DOHH2 (cell line): ENCODE measurements at regions not wholly inside any gene's neighbourhood (a gene's known extent, or its start where the extent isn't known, plus 50 kb on each side); places are given as distances from the start of the nearest gene placed in this dataset.

Source experiments
- H3F3A ChIP-seq: fragments of 200-600 bp; sonication (generic), shearing (Covaris generic); 2 replicates; pipeline ENCODE4 v1.6.0; 2016; ENCODE audit warnings: antibody characterized with exemption, mild to moderate bottlenecking; ENCODE audit not compliant: control insufficient read depth, insufficient read depth
- H3K27ac ChIP-seq: fragments of 200-600 bp; sonication (generic); 2 replicates; pipeline ENCODE4 v1.5.1; 2014; ENCODE audit warnings: low read depth, mild to moderate bottlenecking, low read length, moderate library complexity
- H3K27me3 ChIP-seq: fragments of 200-600 bp; sonication (generic); 2 replicates; pipeline ENCODE4 v1.6.1; 2014; ENCODE audit warnings: mild to moderate bottlenecking, low read length, mixed read lengths; ENCODE audit not compliant: control insufficient read depth
- H3K36me3 ChIP-seq: fragments of 200-600 bp; sonication (generic); 2 replicates; pipeline ENCODE4 v1.6.1; 2014; ENCODE audit warnings: mild to moderate bottlenecking, low read length, moderate library complexity, mixed read lengths; ENCODE audit not compliant: control insufficient read depth
- H3K4me1 ChIP-seq: fragments of 200-600 bp; sonication (generic); 2 replicates; pipeline ENCODE4 v1.6.1; 2014; ENCODE audit warnings: mild to moderate bottlenecking, low read length, mixed read lengths; ENCODE audit not compliant: control insufficient read depth
- H3K4me2 ChIP-seq: fragments of 200-600 bp; sonication (generic); 2 replicates; pipeline ENCODE4 v1.6.0; 2014; ENCODE audit warnings: mild to moderate bottlenecking, low read length, moderate library complexity
- H3K4me3 ChIP-seq: fragments of 200-600 bp; sonication (generic); 2 replicates; pipeline ENCODE4 v1.5.1; 2014; ENCODE audit warnings: mild to moderate bottlenecking, low read length, mixed read lengths
- H3K79me2 ChIP-seq: fragments of 200-600 bp; sonication (generic); 2 replicates; pipeline ENCODE4 v1.6.1; 2014; ENCODE audit warnings: mild to moderate bottlenecking, low read length, mixed read lengths; ENCODE audit not compliant: control insufficient read depth
- H3K9me2 ChIP-seq: fragments of 200-600 bp; sonication (generic); replicated peaks from 2 replicates; pipeline ENCODE4 v1.6.1; 2014; ENCODE audit warnings: mild to moderate bottlenecking, low read length, mixed read lengths; ENCODE audit not compliant: control insufficient read depth
- H3K9me3 ChIP-seq: fragments of 200-600 bp; sonication (generic); 2 replicates; pipeline ENCODE4 v1.6.1; 2014; ENCODE audit warnings: antibody characterized with exemption, low read length, mixed read lengths; ENCODE audit not compliant: control insufficient read depth, insufficient read depth
- H4K20me1 ChIP-seq: fragments of 200-600 bp; sonication (generic); 2 replicates; pipeline ENCODE4 v1.6.0; 2014; ENCODE audit warnings: low read depth, mild to moderate bottlenecking, antibody characterized with exemption, low read length, moderate library complexity; ENCODE audit not compliant: control insufficient read depth, insufficient read depth
- EZH2phosphoT487 ChIP-seq: fragments of 200-600 bp; sonication (generic); IDR thresholded peaks from 2 replicates; pipeline ENCODE4 v1.6.1; 2017; ENCODE audit warnings: borderline replicate concordance, mild to moderate bottlenecking, antibody characterized with exemption, low read length, moderate library complexity, mixed read lengths
- TF ChIP-seq, protein P1 (sequence below): fragments of 200-600 bp; sonication (generic); IDR thresholded peaks from one replicate; pipeline ENCODE4 v1.5.1; 2014; ENCODE audit warnings: antibody characterized with exemption, mild to moderate bottlenecking, low read depth, low read length; ENCODE audit not compliant: poor library complexity, severe bottlenecking

DNA sequence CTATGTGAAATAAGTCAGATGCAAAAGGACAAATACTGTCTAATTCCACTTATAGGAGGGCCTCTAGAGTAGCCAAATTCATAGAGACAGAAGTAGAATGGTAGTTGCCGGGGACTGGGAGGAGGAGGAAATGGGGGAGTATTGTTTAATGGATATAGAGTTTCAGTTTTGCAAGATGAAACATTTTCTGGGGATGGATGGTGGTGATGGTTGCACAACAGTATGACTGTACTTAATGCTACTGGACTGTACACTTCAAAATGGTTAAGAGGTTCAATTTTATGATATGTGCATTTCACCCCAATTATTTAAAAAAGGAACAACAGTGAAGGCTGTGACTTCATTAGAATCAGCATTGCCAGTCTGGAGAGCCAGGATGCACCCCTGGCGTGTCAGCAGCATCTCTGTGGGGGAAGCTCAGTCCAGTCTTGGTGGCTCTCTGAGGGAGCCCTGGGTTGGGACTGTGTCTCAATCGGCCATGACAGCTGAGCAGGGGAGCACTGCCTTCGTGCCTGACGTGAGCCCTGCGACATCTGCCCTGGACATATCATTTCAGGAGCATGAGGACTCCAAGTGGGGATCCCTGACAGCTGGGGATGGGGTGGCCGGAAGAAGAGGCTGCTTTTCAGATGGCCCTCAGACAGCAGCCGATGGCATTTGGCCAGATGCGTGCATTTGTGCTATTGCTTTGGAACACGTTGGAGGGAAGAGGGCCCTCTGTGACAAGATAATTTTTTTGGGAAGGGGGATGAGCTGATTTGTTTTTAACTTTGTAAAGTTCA, 130.8 kb upstream of the STC2 start:
- Histone ChIP-seq H4K20me1 (no peaks in the 10 kb centered on the region), H3K9me2 (no peaks in the 10 kb centered on the region), H3K27ac (no peak overlapping the region), H3K27me3 (no peaks in the 10 kb centered on the region), H3K4me1 (no peaks in the 10 kb centered on the region), H3K4me2 (no peak overlapping the region), H3K9me3 (no peaks in the 10 kb centered on the region), H3K79me2 (no peaks in the 10 kb centered on the region), H3F3A (no peaks in the 10 kb centered on the region), H3K36me3 (no peaks in the 10 kb centered on the region), H3K4me3 (no peak overlapping the region)
- no peak for TF ChIP-seq EZH2phosphoT487
- TF ChIP-seq, protein P1, sequence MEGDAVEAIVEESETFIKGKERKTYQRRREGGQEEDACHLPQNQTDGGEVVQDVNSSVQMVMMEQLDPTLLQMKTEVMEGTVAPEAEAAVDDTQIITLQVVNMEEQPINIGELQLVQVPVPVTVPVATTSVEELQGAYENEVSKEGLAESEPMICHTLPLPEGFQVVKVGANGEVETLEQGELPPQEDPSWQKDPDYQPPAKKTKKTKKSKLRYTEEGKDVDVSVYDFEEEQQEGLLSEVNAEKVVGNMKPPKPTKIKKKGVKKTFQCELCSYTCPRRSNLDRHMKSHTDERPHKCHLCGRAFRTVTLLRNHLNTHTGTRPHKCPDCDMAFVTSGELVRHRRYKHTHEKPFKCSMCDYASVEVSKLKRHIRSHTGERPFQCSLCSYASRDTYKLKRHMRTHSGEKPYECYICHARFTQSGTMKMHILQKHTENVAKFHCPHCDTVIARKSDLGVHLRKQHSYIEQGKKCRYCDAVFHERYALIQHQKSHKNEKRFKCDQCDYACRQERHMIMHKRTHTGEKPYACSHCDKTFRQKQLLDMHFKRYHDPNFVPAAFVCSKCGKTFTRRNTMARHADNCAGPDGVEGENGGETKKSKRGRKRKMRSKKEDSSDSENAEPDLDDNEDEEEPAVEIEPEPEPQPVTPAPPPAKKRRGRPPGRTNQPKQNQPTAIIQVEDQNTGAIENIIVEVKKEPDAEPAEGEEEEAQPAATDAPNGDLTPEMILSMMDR, result no peak

DNA sequence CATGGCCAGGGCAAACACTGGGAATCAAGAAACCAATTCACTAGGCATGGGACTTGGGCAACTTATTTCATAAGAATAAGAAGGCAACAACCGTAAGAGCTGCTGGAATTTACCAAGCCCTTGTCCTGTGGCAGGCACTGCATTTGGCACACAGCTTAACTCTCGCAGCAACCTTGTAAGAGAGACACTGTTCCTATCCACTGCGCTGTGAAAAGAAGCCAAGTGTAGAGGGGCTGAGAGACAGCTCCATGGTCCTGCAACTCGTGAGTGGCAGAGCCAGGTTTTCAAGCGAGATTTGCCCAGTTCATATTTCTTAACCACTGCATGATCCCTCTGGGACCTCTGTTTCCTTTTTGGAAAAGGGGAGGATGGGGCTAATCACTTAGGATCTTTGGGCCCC, 129.3 kb upstream of the STC2 start:
- no peak overlapping the region for H3K4me2 ChIP-seq
- no peaks in the 10 kb centered on the region for H3K36me3 ChIP-seq
- H3K9me2 ChIP-seq, result no peaks in the 10 kb centered on the region
- H3K27ac ChIP-seq, result no peak overlapping the region
- H3K9me3 ChIP-seq, result no peaks in the 10 kb centered on the region
- no peaks in the 10 kb centered on the region for H3K27me3 ChIP-seq
- no peaks in the 10 kb centered on the region for H3F3A ChIP-seq
- TF ChIP-seq EZH2phosphoT487, result no peak
- TF ChIP-seq, protein P1, result no peak
- H3K79me2 ChIP-seq, result no peaks in the 10 kb centered on the region
- no peaks in the 10 kb centered on the region for H4K20me1 ChIP-seq
- H3K4me3 ChIP-seq, result no peak overlapping the region
- H3K4me1 ChIP-seq, result no peaks in the 10 kb centered on the region

DNA sequence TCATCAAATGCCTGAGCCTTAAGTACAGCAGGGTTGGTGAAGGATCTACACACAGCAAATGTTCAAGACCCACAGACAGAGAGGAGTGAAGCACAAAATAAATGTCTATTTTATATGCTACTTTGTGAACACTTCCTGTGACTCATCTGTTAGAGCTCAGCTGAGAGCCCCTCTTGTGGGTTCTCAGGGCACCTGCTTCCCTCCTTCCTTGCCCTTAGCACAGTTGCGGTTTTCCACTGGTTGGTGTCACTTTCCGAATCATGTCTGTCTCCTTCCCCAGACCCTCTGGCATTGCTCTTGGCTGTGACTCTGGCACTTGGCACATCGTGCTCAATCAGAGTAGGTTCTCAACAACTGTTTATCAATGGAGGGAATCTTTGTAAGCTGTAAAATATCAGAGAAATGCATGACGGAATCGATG, 128.5 kb upstream of the STC2 start:
- H3F3A ChIP-seq, result no peaks in the 10 kb centered on the region
- H3K4me3 ChIP-seq, result no peak overlapping the region
- no peaks in the 10 kb centered on the region for H3K4me1 ChIP-seq
- no peaks in the 10 kb centered on the region for H3K9me3 ChIP-seq
- no peak overlapping the region for H3K27ac ChIP-seq
- H4K20me1 ChIP-seq, result no peaks in the 10 kb centered on the region
- H3K9me2 ChIP-seq, result no peaks in the 10 kb centered on the region
- no peak overlapping the region for H3K4me2 ChIP-seq
- no peaks in the 10 kb centered on the region for H3K79me2 ChIP-seq
- TF ChIP-seq, protein P1, result no peak
- no peak for TF ChIP-seq EZH2phosphoT487
- no peaks in the 10 kb centered on the region for H3K36me3 ChIP-seq
- no peaks in the 10 kb centered on the region for H3K27me3 ChIP-seq
